GM21717 (cell line): ENCODE measurements at regions not wholly inside any gene's neighbourhood (a gene's known extent, or its start where the extent isn't known, plus 50 kb on each side); places are given as distances from the start of the nearest gene placed in this dataset.
"Not testable (repeated sequence)": the region's sequence is repeated elsewhere in the genome, so short reads cannot be mapped to it uniquely, and the experiment has no call there.

Source experiments
- ATAC-seq: cut with Tn5 transposase; IDR thresholded peaks from one replicate; pipeline ENCODE4 v1.9.1; 2021; ENCODE audit warnings: mild to moderate bottlenecking, moderate library complexity; ENCODE audit not compliant: unreplicated experiment

GRCh38 chr10:78231939-78232338, 198.3 kb downstream of the RPS24 start:
- ATAC-seq = no peak

GRCh38 chr10:78236416-78237015, 202.9 kb downstream of the RPS24 start:
- ATAC-seq = no peak

GRCh38 chr10:78237951-78238350, 204.3 kb downstream of the RPS24 start:
- not testable (repeated sequence) for ATAC-seq

- no peak for ATAC-seq
Observed at GRCh38 chr10:78247266-78247665, 213.6 kb downstream of the RPS24 start.

GRCh38 chr10:78247821-78248220, 214.2 kb downstream of the RPS24 start:
- no peak for ATAC-seq

GRCh38 chr10:78248651-78249464, 215.2 kb downstream of the RPS24 start:
- no peak for ATAC-seq

- no peak for ATAC-seq
Observed at GRCh38 chr10:78249690-78250089, 216.0 kb downstream of the RPS24 start.

GRCh38 chr10:78250313-78251015, 216.8 kb downstream of the RPS24 start:
- no peak for ATAC-seq

- ATAC-seq = no peak
Observed at GRCh38 chr10:78251016-78251385, 217.3 kb downstream of the RPS24 start.

- ATAC-seq = no peak
Observed at GRCh38 chr10:78252286-78252685, 218.6 kb downstream of the RPS24 start.

GRCh38 chr10:78253063-78253853, 219.6 kb downstream of the RPS24 start:
- ATAC-seq = no peak

- ATAC-seq = no peak
Observed at GRCh38 chr10:78254013-78254412, 220.3 kb downstream of the RPS24 start.

- ATAC-seq = no peak
Observed at GRCh38 chr10:78255214-78255613, 221.6 kb downstream of the RPS24 start.

GRCh38 chr10:78255796-78256638, 222.4 kb downstream of the RPS24 start:
- no peak for ATAC-seq

GRCh38 chr10:78258323-78259030, 224.8 kb downstream of the RPS24 start:
- ATAC-seq = no peak

GRCh38 chr10:78259391-78259790, 225.7 kb downstream of the RPS24 start:
- ATAC-seq = no peak

- no peak for ATAC-seq
Observed at GRCh38 chr10:78260141-78260540, 226.5 kb downstream of the RPS24 start.

GRCh38 chr10:78260680-78261079, 227.0 kb downstream of the RPS24 start:
- ATAC-seq = no peak

GRCh38 chr10:78261291-78261690, 227.6 kb downstream of the RPS24 start:
- no peak for ATAC-seq

- ATAC-seq = no peak
Observed at GRCh38 chr10:78262860-78263259, 229.2 kb downstream of the RPS24 start.
